ENCODE measurements at regions not wholly inside any gene's neighbourhood (a gene's known extent, or its start where the extent isn't known, plus 50 kb on each side); places are given as distances from the start of the nearest gene placed in this dataset.

DNA sequence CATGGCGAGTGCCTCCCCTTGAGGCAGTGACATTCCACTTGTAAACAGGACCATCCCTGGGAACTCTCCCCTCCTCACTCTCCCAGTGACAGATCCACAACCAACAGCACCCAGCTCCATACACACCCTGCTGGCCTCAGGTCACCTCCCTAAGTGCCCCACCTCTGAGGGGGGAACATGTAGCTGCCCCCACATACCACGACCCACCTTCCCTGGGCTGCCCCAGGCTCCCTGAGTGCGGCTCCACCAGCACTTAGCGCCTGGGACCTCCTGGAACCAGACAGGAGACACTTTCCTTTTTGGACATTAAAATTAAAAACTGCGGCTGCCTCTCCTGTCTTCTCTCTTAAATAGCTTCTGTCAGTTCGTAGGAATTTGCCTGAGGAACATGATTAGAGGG, 1140.1 kb downstream of the BRD1 start:
- no peak for DNase-seq

DNA sequence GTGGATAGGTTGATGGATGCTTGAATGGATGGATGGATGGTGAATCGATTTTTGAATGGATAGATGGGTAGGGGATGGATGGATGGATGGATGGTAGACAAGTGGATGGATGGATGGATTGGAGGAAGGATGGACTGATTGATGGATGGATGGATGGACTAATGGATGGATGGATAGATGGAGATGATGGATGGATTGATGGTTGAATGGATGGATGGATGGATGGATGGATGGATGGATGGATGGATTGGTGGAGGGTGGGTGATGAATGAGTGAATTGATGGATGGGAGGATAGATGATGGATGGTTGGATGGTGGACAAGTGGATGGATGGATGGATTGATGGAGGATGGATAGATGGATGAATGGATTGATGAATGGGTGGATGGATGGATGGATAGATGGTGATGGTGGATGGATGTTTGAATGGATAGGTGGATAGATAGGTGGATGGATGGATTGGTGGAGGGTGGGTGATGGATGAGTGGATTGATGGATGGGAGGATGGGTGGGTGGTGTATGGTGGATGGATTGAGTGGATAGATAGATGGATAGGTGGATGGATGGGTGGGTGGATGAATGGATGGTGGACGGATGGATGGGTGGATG, 1140.9 kb downstream of the BRD1 start:
- no peak for DNase-seq

DNA sequence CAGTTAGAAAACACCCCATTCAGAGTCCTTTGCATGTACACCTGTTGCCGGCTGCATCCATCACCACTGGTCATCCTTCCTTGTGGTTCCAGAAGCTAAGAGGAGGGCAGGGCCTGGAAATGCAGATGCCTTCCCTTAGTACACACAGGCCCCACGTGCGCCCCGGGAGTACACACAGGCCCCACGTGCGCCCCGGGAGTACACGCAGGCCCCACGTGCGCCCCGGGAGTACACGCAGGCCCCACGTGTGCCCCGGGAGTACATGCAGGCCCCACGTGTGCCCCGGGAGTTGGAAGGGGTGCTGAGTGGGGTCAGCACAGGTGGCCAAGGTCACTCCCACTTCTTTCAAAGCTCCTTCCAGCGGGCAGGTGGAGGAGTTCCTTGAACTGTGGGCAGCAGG, 1141.9 kb downstream of the BRD1 start:
- no peak for DNase-seq

DNA sequence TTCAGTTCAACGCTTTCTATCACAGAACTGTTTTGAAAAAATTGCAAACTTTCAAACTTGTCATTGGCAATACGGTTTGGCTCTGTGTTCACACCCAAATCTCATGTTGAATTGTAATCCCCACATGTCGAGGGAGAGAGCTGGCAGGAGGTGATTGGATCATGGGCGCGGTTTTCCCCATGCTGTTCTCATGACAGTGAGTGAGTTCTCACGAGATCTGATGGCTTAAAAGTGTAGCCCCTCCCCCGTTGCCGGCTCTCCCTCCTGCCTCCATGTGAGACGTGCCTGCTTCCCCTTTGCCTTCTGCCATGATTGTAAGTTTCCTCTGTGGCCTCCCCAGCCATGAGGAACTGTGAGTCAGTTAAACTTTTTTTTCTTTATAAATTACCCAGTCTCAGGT, 1144.0 kb downstream of the BRD1 start:
- DNase-seq = no peak

DNA sequence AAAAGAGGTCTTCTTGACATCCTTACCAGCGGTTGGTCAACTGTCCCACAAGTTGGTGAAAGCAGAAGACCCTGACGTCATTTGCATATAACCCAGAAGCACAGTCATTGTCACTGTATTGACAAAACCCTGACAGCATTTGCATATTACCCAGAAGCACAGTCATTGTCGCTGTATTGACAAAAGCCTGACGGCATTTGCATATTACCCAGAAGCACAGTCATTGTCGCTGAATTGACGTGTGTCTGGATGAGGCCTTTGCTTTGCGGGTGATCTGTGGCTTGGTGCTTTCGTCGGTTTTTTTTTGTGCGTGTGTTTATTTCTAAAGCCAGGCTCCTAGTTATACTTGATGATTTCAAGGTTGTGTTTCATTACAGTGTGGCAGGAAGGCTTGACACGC, 1145.2 kb downstream of the BRD1 start:
- DNase-seq = no peak

DNA sequence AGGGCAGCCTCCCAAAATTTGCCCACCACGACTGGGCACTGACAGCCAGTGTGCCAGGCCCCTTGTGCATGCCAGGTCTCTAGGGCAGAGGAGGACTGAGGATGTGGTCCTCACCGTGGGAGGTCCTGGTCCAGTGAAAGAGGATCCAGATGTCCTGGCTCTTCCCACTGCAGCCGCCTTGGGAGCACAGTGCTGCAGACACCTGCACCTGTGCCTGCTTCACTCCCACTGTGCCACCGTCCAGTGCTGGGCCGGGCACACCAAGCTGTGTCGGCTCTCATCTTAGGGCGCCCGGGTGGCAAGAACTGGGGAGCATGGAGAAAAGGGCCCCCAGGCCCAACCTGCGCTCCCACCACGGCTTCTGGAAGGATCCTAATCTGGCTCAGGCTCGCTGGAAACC, 1147.1 kb downstream of the BRD1 start:
- DNase-seq = no peak

DNA sequence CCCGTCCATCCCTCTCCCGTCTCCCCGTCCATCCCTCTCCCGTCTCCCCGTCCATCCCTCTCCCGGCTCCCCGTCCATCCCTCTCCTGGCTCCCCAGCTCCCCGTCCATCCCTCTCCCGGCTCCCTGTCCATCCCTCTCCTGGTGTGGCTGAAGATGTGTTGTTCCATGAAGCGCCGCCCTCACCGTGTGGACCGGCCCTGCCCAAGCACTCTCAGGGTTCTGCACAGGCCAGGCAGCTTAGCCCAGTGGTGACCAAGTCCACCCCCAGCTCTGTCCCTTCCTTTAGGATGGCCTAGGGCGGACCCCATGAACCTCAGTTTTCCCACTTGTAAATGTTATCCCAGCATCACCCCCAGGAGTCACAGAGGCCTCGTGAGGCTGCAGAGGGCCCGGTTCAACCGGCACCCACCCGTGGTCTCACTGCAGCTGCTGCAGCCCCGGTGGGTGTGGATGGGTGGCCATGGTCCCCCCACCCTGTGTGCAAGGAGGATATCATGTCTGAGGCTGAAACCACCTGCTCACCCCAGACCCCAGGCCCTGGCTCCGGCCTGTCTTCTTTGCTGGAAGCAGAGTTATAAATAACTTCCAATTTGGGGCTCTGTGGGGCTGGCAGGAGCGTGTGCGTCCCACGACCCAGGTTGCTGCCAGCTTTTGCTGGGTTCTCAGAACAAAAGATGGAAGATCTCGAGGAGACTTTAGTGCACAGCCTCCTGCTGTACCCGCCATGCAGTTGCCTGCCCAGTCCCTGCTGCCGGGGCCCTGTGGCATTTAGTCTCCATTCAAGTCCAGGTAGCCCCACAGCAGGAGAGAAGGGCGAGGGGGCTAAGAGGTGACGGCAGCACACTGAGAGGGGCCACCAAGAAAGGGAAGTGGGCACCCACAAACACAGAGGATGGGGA, 1147.8 kb downstream of the BRD1 start:
- no peak for DNase-seq

DNA sequence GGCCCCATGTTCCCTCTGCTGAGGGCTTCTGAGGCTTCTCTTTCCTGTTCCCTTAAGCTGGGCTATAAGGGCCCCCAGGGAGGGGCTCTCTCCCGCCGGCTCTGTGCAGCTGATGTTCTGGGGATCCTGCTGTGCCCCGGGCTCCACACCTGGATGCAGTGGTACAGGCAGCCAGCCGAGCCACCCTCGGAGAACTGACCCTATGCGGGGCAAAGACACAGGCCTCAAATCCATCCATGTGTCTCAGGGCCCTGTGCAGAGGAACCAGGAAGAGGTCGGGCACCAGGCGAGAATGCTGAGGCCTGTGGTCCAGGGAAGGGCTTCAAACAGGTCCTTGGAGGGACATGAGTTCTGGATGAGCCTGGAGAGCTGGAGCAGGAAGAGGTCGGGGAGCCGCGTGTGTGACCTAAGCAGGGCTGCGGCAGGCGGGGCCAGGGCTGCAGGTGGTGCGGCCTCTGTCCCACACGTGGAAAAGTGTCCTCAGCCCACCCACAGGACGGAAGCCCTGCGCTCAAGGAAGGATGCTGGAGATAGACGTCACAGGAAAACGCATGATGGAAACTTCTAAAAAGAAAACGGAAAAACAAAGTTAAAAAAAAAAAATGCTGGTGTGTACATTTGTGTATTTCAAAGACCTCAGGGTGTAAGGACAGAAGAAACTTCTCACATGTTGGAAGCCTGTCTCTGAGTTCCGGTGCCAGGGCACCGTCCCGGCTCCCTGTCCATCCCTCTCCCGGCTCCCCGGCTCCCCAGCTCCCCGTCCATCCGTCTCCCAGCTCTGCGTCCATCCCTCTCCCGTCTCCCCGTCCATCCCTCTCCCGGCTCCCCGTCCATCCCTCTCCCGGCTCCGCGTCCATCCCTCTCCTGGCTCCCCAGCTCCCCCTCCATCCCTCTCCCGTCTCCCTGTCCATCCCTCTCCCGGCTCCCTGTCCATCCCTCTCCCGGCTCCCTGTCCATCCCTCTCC, 1149.2 kb downstream of the BRD1 start:
- DNase-seq = no peak

DNA sequence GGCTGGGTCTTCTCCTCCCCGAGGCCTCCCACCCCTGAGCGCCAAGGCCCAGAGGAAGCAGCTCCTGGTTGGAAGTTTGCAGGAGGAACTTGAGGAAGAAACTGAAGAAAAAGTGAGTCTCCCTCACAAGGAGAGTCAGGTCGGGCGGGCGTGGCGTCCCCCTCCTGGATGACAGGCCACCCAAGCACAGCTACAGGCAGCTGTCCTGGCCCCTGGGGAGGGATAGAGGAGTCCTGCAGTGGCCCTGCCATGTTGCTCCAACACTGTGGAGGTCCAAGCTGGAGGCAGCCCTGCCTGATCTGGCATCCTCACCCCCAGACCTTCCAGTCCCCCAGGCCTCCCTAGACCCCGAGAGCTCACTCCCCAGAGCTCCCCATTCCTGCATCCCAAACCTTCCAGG, 1150.1 kb downstream of the BRD1 start:
- no peak for DNase-seq

DNA sequence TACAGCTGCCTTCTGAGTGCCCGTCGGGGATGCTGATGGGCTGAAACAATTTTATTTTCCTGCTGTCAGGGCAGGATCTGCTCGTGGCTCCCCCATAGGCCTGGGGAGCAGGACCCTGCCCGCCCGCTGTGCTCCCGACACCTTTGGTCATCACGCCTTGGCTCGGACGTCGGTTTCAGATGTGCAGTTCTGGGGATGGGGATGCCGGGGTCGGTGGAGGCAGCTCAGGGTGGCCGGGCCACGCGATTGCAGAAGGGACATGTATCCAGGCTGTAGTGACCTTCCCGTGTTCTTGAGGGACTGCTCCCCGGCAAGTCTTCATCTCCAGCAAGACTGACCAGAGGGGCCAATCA, 1150.5 kb downstream of the BRD1 start:
- no peak for DNase-seq

DNA sequence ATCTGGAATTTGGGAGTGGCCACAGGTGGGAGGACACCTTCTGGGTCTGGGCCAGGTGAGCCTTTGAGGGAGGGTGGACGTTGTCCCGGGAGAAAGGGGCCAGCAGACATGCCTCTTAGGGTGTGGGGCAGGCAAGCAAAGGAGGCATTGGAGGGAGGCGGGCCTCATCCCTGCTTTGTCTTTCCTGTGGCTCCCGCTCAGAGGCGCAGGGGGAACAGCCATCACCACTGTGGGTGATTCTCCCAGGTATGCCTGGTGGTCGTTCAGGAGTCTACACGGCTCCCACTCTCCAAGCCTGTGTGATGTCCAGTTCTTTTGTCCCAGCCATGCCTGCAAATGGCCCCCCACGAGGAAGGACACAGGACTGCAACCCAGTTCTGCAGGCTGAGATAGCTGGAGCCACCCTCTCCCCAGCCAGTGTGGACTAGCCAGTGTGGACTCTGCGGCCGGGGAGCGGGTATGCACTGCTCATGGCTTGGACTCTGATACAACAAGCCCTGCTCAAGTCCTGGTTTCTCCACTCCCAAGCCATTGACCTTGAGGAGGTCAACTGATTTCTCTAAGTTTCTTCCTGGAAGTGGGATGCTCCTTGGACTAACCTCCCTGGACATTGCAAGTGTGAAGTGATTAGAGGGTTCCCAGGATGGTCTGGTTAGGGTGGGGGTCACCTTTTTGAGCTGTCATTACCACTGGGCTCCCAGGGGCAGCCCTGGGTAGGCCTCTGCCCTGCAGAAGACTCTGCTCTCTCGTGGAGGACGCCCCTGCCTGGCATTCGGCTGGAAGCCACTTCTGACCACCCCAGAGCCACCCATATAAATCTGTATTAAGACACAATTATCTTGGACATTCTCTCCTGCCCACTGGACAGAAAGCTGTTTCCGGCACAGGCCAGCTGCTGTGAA, 1151.2 kb downstream of the BRD1 start:
- DNase-seq = no peak

DNA sequence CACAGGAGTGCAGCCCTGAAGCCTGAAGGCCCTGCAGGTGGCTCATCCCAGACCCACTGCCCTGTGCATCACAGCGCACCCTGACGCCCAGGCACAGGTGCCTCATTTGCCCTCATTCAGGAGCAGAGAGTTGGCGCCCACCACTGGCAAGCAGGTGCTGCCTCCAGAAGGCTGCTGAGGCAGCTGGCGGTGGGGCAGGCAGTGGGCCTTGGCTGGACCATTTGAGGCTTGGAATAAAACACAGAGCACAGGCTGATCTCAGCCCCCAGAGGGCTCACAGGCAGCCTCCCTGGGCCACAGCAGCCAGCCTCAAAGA, 1151.9 kb downstream of the BRD1 start:
- no peak for DNase-seq

DNA sequence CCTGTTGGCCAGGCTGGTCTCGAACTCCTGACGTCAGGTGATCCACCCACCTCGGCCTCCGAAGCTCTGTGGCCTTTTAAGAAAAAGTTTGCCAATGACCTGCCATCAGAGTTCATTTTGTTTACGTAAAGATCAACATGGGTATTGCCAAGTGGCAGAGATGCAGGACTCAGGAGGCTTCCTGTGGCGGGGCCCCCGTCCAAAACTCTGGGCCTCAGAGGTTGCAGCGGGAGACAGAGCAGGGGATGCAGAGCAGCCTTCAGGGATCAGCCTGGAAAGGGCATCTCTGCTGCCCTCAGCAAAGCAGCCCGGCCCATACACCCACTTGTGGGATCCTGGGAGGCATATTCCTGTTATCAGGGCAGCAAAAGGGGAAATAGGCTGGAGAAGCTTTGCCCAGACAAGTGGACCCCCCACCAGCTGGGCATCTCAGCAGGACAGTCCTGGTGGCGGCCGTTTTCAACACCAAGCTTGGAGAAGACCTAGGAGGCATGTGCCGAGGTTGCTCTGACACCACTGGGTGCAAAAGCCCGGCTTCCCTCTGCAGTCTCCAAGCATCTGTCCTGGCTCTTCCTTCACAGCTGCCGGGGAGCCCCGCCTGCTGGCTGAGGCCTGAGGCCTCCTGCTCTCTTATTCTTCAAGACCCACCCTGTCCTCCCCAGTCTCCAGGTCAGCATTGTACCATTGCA, 1152.4 kb downstream of the BRD1 start:
- DNase-seq = no peak

DNA sequence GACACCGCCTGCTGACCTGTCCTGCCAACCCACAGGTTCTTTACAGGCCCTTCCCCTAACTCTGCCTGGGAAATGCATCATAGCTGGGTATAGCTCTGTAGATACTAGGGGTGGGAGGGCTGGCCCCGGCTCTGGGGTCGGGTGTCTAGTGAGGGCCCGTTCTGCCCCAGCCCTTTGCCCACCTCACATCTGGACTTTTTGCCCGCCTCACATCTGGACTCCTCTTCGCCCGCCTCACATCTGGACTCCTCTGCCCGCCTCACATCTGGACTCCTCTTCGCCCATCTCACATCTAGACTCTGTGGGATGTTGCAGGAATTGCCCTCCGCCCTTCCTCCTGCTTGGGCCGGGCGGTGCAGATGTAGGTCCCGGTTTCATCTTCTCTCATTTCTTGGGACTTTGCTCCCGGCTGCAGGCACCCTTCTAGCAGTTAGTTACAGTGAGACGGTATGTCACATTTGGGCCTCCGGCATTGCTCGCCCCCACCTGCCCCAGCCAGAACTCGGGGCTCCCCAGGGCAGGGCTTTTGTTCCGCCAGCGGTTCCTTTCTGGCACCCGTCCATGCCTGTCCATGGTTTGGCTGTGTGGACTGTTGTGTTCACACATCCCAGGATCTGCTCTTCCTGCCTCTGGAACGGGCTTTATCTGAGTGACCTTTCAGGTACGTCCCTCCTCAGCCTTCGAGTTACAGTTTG, 1153.7 kb downstream of the BRD1 start:
- no peak for DNase-seq

DNA sequence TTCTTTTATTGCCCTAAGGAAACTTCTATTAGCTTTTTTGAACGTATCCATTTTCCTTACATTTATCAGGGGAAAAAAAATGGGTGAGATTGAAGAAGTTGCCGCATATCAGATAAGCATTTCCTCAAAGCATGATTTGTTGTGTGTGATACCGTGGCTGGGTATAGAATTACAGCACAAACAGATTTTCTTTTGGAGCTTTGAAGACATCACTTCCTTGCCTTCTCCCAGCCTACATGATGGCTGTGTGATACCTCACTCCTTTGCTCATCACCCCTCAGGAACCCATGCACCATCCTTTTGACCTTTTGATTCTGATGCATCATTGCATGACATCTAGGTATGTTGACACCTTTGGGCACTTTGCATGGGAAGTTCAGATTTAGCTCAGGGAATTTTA, 1155.3 kb downstream of the BRD1 start:
- no peak for DNase-seq

DNA sequence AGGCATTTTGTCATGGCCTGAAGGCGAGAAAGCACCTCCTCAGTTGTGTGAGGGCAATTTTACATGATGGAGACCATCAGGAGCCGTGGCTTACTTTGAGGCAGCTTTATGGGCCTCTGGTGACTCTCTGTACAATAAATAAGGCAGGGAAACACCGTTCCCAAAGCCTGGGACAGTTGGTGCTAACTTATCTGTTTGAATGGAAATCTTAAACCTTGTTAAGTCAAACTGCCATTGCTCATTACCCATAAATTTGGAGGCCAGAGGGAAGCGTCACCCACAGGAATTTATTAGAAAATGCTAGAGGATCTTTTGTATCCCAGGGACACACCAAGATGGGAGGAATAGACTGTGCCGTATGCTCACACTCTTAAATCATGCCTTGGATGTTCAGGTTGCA, 1156.9 kb downstream of the BRD1 start:
- DNase-seq = no peak

DNA sequence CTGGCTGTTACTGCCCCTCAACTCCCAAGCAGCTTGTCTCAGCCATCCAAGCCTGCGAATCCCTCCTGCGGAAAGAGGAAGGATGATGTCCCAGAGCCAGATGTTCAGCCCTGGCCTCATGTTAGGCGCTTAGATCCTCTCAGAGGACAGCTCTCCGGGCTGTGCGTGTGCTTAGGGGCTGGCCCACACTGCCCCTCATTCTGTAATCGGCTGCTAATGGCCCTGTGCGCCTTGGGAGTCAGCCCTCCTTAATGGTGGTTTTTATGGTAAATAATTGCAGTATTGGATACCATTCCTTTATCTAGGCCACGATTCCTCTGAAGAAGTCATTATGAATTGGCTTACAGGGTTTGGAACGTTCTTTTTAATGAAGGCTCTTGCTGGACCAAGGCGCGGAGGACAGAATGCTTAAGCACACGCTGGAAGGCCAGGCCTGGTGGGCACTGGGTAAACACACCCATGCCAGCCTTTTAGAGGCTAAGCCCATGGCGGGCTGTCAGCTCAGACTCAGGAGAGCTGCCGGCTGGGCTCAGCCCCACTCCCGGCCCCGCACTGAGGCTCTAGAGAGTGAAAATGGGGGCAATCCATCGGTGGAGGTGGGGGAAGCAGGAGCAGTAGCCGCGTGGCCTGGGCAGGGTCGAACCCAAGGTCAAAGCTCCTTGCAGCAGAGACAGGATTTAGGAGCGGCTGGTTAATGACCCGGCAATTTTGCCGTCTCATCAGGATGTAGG, 1157.5 kb downstream of the BRD1 start:
- no peak for DNase-seq

DNA sequence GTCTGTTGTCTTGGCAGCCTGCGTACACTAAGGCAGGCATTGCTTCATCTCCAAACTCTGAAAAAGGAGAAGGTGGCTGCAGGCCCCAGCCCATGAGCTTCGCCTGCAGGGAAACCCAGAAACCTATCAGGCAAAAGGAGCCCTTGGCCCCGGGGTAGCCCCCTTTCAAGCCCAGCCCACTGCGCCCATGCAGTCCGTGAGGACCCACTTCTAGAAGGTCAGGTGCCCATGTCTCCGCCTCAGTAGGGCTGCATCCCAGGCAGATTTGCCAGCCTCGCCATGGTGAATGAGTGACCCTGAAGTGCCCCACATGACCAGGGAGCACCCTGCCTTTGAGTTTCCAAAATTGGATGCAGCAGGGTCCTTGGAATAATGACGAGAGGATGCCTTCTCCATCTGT, 1158.4 kb downstream of the BRD1 start:
- no peak for DNase-seq

DNA sequence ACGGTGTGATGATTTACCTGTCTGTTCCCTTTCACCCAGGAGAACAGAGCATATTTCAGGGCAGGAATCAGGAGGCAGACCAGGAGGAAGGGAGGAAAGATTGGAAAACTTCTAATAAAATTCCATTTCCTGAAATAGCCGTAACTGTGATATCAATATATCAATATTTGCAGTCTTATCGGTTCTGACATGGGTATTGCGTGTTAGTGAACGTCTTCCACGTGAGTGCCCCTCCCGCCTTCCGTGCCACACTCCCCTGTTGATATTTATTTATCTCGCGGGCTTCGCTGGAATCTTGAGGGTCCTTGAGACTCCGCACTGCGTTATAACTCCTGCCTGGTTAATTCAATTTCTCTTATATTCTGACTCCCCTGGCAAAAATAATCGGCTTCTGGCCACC, 1160.4 kb downstream of the BRD1 start:
- no peak for DNase-seq

DNA sequence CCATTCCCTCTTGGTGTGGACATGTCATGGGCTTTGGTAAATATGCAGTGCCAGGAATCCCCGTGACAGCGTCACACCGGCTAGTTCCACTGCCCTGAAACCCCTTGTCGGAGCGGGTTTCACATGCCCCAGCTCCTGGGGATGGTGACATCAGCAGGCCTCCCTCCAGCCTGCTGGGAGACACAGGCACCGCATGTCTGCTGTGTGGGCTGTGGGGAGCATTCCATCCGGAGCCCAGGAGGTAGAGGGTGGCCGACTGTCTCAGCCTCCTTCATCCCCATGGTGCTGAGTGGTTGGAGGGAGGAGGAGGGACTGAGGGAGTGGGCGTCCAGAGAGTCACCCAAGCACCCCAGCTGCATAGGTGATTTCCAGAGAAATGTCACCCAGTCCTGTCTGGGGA, 1161.1 kb downstream of the BRD1 start:
- no peak for DNase-seq
